ENCODE measurements at regions not wholly inside any gene's neighbourhood (a gene's known extent, or its start where the extent isn't known, plus 50 kb on each side); places are given as distances from the start of the nearest gene placed in this dataset.

DNA sequence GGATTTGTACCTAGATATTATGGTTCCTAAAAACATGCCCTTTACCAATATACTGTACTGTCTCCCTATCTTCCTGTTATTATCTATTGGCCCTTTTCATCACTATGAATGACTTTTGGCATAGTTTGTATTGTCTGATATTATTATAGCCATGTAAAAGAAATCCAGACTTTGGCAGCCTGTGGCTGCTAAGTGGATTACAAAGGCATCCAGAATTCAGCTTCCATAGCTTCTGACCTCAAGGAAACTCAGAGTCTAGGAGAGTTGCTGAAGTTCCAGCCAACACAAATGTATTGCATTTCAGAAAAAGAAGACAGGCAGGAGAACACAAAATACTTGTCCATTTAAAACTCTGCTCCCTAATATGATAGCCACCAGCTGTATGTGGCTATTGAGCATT is 319.2 kb upstream of the MPDZ start:
- Histone ChIP-seq H3K36me3 (ENCODE audit: control insufficient read depth in 2 of 3, insufficient read depth in 3 of 3, low read length in 3 of 3) (no peaks in the 10 kb centered on the region), H3K9me3 (ENCODE audit: control insufficient read depth in 2 of 3, insufficient read depth in 1 of 3, low read length in 3 of 3) (no peaks in the 10 kb centered on the region), H3K9ac (ENCODE audit: low read length in 3 of 3) (no peak overlapping the region), H3K4me3 (ENCODE audit: low read length in 3 of 3) (no peak overlapping the region), H3K27me3 (ENCODE audit: control insufficient read depth, insufficient read depth, low read length) (no peaks in the 10 kb centered on the region), H3K27ac (ENCODE audit: low read depth in 2 of 2, low read length in 2 of 2) (no peak overlapping the region), H3K4me1 (ENCODE audit: control insufficient read depth in 2 of 3, insufficient read depth in 2 of 3, low read depth in 1 of 3, low read length in 3 of 3) (no peaks in the 10 kb centered on the region)
- TF ChIP-seq, protein P1, sequence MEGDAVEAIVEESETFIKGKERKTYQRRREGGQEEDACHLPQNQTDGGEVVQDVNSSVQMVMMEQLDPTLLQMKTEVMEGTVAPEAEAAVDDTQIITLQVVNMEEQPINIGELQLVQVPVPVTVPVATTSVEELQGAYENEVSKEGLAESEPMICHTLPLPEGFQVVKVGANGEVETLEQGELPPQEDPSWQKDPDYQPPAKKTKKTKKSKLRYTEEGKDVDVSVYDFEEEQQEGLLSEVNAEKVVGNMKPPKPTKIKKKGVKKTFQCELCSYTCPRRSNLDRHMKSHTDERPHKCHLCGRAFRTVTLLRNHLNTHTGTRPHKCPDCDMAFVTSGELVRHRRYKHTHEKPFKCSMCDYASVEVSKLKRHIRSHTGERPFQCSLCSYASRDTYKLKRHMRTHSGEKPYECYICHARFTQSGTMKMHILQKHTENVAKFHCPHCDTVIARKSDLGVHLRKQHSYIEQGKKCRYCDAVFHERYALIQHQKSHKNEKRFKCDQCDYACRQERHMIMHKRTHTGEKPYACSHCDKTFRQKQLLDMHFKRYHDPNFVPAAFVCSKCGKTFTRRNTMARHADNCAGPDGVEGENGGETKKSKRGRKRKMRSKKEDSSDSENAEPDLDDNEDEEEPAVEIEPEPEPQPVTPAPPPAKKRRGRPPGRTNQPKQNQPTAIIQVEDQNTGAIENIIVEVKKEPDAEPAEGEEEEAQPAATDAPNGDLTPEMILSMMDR (IDR thresholded peaks at IDR 0.05; ENCODE audit: borderline replicate concordance, extremely low read depth, insufficient read depth), result no peak
- intact Hi-C loops (cut with DNase I), result no loop called here
- DNase-seq (no peak), FAIRE-seq (no peak)

- Histone ChIP-seq H3K4me3 (ENCODE audit: low read length in 3 of 3) (no peak overlapping the region), H3K27ac (ENCODE audit: low read depth in 2 of 2, low read length in 2 of 2) (no peak overlapping the region), H3K4me1 (ENCODE audit: control insufficient read depth in 2 of 3, insufficient read depth in 2 of 3, low read depth in 1 of 3, low read length in 3 of 3) (no peaks in the 10 kb centered on the region), H3K9me3 (ENCODE audit: control insufficient read depth in 2 of 3, insufficient read depth in 1 of 3, low read length in 3 of 3) (no peaks in the 10 kb centered on the region), H3K27me3 (ENCODE audit: control insufficient read depth, insufficient read depth, low read length) (no peaks in the 10 kb centered on the region), H3K36me3 (ENCODE audit: control insufficient read depth in 2 of 3, insufficient read depth in 3 of 3, low read length in 3 of 3) (no peaks in the 10 kb centered on the region), H3K9ac (ENCODE audit: low read length in 3 of 3) (no peak overlapping the region)
- intact Hi-C loops (cut with DNase I), result no loop called here
- no peak for DNase-seq
- TF ChIP-seq, protein P1 (IDR thresholded peaks at IDR 0.05; ENCODE audit: borderline replicate concordance, extremely low read depth, insufficient read depth), result no peak
- no peak for FAIRE-seq
Measured at GRCh38 chr9:13597427-13597826, 317.9 kb upstream of the MPDZ start.

DNA sequence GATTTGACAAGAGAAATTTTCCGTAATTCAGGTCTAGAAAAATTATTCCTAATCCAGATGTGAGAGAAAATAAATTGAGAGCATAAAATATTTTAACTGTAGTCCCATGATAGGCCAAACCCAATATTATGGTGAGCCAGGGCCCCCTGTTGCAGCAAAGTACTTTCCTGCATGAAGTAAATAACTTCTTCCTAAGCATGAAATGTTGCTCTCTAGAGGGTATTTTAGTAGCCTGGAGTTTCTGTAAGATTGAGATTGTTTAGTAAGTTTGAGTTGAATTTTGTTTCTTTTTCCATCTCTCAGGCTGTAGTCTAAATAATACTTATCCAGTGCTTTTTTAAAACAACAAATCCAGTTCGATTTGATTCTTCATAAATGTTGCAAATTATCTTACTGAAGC is 317.5 kb upstream of the MPDZ start:
- no peaks in the 10 kb centered on the region for H3K36me3 ChIP-seq (ENCODE audit: control insufficient read depth in 2 of 3, insufficient read depth in 3 of 3, low read length in 3 of 3)
- H3K27me3 ChIP-seq (ENCODE audit: control insufficient read depth, insufficient read depth, low read length), result no peaks in the 10 kb centered on the region
- no peak overlapping the region for H3K4me3 ChIP-seq (ENCODE audit: low read length in 3 of 3)
- H3K9ac ChIP-seq (ENCODE audit: low read length in 3 of 3), result no peak overlapping the region
- DNase-seq (peak in 1 of 5 donors; percentile 58), FAIRE-seq (no peak)
- TF ChIP-seq, protein P1 (IDR thresholded peaks at IDR 0.05; ENCODE audit: borderline replicate concordance, extremely low read depth, insufficient read depth), result no peak
- no peak overlapping the region for H3K27ac ChIP-seq (ENCODE audit: low read depth in 2 of 2, low read length in 2 of 2)
- no peaks in the 10 kb centered on the region for H3K4me1 ChIP-seq (ENCODE audit: control insufficient read depth in 2 of 3, insufficient read depth in 2 of 3, low read depth in 1 of 3, low read length in 3 of 3)
- intact Hi-C loops (cut with DNase I), result no loop called here
- no peaks in the 10 kb centered on the region for H3K9me3 ChIP-seq (ENCODE audit: control insufficient read depth in 2 of 3, insufficient read depth in 1 of 3, low read length in 3 of 3)

DNA sequence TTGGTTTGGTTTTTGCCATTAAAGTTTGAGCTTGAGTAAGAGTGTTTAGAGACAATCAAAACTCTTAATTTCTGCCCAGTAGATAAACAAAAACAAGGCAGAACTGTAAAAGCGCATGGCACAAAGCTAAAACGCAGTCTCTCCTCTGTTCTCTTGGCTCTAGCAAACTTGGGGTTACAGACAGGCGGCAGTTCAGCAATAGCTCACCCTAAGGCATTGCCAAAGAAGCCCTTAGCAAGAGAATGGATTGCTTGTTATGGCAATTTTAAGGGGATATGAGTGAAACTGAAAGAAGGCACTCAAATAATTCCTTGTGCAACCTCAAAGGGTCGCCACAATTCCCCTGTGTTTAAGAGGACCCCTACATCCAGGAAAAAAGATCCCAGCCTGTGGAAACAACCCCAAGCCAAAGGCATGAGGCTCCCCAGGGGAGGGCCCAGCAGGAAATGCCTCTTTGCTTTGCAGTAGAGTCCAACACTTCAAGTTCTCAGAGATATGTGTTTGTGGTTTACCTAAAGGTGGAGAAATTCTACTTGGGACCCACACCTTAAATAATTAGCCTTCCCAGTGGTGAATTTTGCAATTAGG is 317.0 kb upstream of the MPDZ start:
- no peaks in the 10 kb centered on the region for H3K9me3 ChIP-seq (ENCODE audit: control insufficient read depth in 2 of 3, insufficient read depth in 1 of 3, low read length in 3 of 3)
- no peak for FAIRE-seq
- no peak overlapping the region for H3K9ac ChIP-seq (ENCODE audit: low read length in 3 of 3)

More for the DNA sequence above, 317.0 kb upstream of the MPDZ start:
- Histone ChIP-seq H3K27ac (ENCODE audit: low read depth in 2 of 2, low read length in 2 of 2) (no peak overlapping the region), H3K36me3 (ENCODE audit: control insufficient read depth in 2 of 3, insufficient read depth in 3 of 3, low read length in 3 of 3) (no peaks in the 10 kb centered on the region), H3K27me3 (ENCODE audit: control insufficient read depth, insufficient read depth, low read length) (no peaks in the 10 kb centered on the region), H3K4me3 (ENCODE audit: low read length in 3 of 3) (no peak overlapping the region), H3K4me1 (ENCODE audit: control insufficient read depth in 2 of 3, insufficient read depth in 2 of 3, low read depth in 1 of 3, low read length in 3 of 3) (no peaks in the 10 kb centered on the region)
- TF ChIP-seq, protein P1 (IDR thresholded peaks at IDR 0.05; ENCODE audit: borderline replicate concordance, extremely low read depth, insufficient read depth), result no peak
- intact Hi-C loops (cut with DNase I), result no loop called here
- DNase-seq, result no peak

Data from kidney (tissue), 13 donors.